Retinal pigment epithelial cell (primary cell): ENCODE measurements at regions not wholly inside any gene's neighbourhood (a gene's known extent, or its start where the extent isn't known, plus 50 kb on each side); places are given as distances from the start of the nearest gene placed in this dataset.

Source experiments
- DNase-seq: peaks from one replicate; pipeline ENCODE4 v3.0.0-alpha.2; 2010; ENCODE audit warnings: low read depth
- H3K4me3 ChIP-seq: 2 replicates; pipeline ENCODE4 v1.5.1; 2011; ENCODE audit warnings: mild to moderate bottlenecking, low read length, control low read depth, moderate library complexity
- CTCF ChIP-seq: conservative IDR thresholded peaks from 2 replicates; pipeline ENCODE4 v1.5.1; 2011; ENCODE audit warnings: low read depth, low read length, control low read depth, inconsistent platforms

- no peak overlapping the region for H3K4me3 ChIP-seq
- TF ChIP-seq CTCF = no peak
- DNase-seq = no peak
Observed at GRCh38 chr12:105423237-105423636, 92.7 kb downstream of the C12orf75 start.

- no peak overlapping the region for H3K4me3 ChIP-seq
- no peak for TF ChIP-seq CTCF
- DNase-seq = no peak
Observed at GRCh38 chr12:105423921-105424320, 93.4 kb downstream of the C12orf75 start.

GRCh38 chr12:105425254-105426174 lies 95.0 kb downstream of the C12orf75 start:
- H3K4me3 ChIP-seq = no peak overlapping the region
- TF ChIP-seq CTCF = no peak
- no peak for DNase-seq

GRCh38 chr12:105426766-105427165 lies 96.3 kb downstream of the C12orf75 start:
- H3K4me3 ChIP-seq = no peak overlapping the region
- TF ChIP-seq CTCF = no peak

GRCh38 chr12:105427883-105428282 lies 97.4 kb downstream of the C12orf75 start:
- DNase-seq = no peak
- TF ChIP-seq CTCF = peak; percentile 16
- no peak overlapping the region for H3K4me3 ChIP-seq

More at GRCh38 chr12:105426766-105427165, 96.3 kb downstream of the C12orf75 start:
- no peak for DNase-seq

- no peak for TF ChIP-seq CTCF
- DNase-seq = no peak
- H3K4me3 ChIP-seq = no peak overlapping the region
Observed at GRCh38 chr12:105428793-105429395, 98.4 kb downstream of the C12orf75 start.
